ENCODE measurements at regions not wholly inside any gene's neighbourhood (a gene's known extent, or its start where the extent isn't known, plus 50 kb on each side); places are given as distances from the start of the nearest gene placed in this dataset.

GRCh38 chr2:9756692-9757250, 86.5 kb upstream of the TAF1B start:
- POLR2A ChIA-PET, result no interaction called here
- RAD21 ChIA-PET (ENCODE audit: low non-redundant PET in 1 of 2, low total read pairs in 2 of 2, uncharacterized antibody in 2 of 2, unreplicated experiment in 2 of 2), result no interaction called here
- Histone ChIP-seq H3K9me3 (ENCODE audit: control insufficient read depth in 1 of 2, insufficient read depth in 1 of 2, low read depth in 1 of 2, low read length in 2 of 2) (no peaks in the 10 kb centered on the region), H3K4me3 (replicated peaks in 1 of 2; ENCODE audit: low read depth in 1 of 2, low read length in 2 of 2) (no peak overlapping the region), H3K4me1 (ENCODE audit: control insufficient read depth in 1 of 2, insufficient read depth in 2 of 2, low read length in 2 of 2) (peaks cover 26 to 35% of the 10 kb centered on the region in 2 experiments), H3K9me2 (ENCODE audit: insufficient read depth) (no peaks in the 10 kb centered on the region), H3K27ac (ENCODE audit: low read depth, low read length) (no peak overlapping the region), H3K27me3 (ENCODE audit: insufficient read depth, low read length) (no peaks in the 10 kb centered on the region), H3K9ac (ENCODE audit: low read length) (no peak overlapping the region), H2AFZ (ENCODE audit: low read depth, low read length, poor library complexity, severe bottlenecking) (no peak overlapping the region), H3K4me2 (ENCODE audit: low read length) (no peak overlapping the region), H3K79me2 (ENCODE audit: insufficient read depth, low read length) (no peaks in the 10 kb centered on the region), H4K20me1 (ENCODE audit: insufficient read depth) (no peaks in the 10 kb centered on the region), H3K36me3 (ENCODE audit: control insufficient read depth in 1 of 2, insufficient read depth in 2 of 2, low read length in 2 of 2) (no peaks in the 10 kb centered on the region)
- ATAC-seq (no peak), DNase-seq (ENCODE audit: low read depth, low spot score) (no peak)
- intact Hi-C loops (cut with micrococcal nuclease), result no loop called here
- TF ChIP-seq EZH2phosphoT487 (IDR thresholded peaks at IDR 0.05; ENCODE audit: borderline replicate concordance) (no peak), TCF7L2 (IDR thresholded peaks at IDR 0.05; ENCODE audit: borderline replicate concordance, extremely low read depth, insufficient read depth, insufficient read length) (no peak), ELF1 (IDR thresholded peaks at IDR 0.05; ENCODE audit: borderline replicate concordance, low read depth) (no peak), SP1 (IDR thresholded peaks at IDR 0.05; ENCODE audit: low read depth) (no peak), JUND (IDR thresholded peaks at IDR 0.05) (no peak)
- TF ChIP-seq, protein P1, sequence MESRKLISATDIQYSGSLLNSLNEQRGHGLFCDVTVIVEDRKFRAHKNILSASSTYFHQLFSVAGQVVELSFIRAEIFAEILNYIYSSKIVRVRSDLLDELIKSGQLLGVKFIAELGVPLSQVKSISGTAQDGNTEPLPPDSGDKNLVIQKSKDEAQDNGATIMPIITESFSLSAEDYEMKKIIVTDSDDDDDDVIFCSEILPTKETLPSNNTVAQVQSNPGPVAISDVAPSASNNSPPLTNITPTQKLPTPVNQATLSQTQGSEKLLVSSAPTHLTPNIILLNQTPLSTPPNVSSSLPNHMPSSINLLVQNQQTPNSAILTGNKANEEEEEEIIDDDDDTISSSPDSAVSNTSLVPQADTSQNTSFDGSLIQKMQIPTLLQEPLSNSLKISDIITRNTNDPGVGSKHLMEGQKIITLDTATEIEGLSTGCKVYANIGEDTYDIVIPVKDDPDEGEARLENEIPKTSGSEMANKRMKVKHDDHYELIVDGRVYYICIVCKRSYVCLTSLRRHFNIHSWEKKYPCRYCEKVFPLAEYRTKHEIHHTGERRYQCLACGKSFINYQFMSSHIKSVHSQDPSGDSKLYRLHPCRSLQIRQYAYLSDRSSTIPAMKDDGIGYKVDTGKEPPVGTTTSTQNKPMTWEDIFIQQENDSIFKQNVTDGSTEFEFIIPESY (IDR thresholded peaks at IDR 0.05; ENCODE audit: extremely low read depth, insufficient replicate concordance, low read length), result no peak
- no TSS peak for BruUV-seq (replicated peaks)
- CTCF ChIA-PET, result interaction anchor here (1.8 kb wide), 1 partner anchor 14 kb away, joined by 7 read pairs; no protein-coding TSS in a partner anchor

All from HCT116 (cell line).